Ishikawa (cell line): ENCODE measurements at regions not wholly inside any gene's neighbourhood (a gene's known extent, or its start where the extent isn't known, plus 50 kb on each side); places are given as distances from the start of the nearest gene placed in this dataset.

ENCODE experiments used
- CEBPB ChIP-seq: IDR thresholded peaks from 2 replicates; pipeline ENCODE4 v1.6.1; 2012
- CREB1 ChIP-seq: IDR thresholded peaks from 2 replicates; pipeline ENCODE4 v1.6.1; 2012; ENCODE audit warnings: low read depth
- EGR1 ChIP-seq: IDR thresholded peaks from 2 replicates; pipeline ENCODE4 v1.6.1; 2012
- EP300 ChIP-seq: IDR thresholded peaks from 2 replicates; pipeline ENCODE4 v1.6.1; 2012; ENCODE audit warnings: borderline replicate concordance
- FOXM1 ChIP-seq: IDR thresholded peaks from 2 replicates; pipeline ENCODE4 v1.6.1; 2012; ENCODE audit warnings: low read depth, borderline replicate concordance
- MAX ChIP-seq: IDR thresholded peaks from 2 replicates; pipeline ENCODE4 v1.6.1; 2012
- NFIC ChIP-seq: IDR thresholded peaks from 2 replicates; pipeline ENCODE4 v1.6.1; 2012
- RAD21 ChIP-seq: IDR thresholded peaks from 2 replicates; pipeline ENCODE4 v1.6.1; 2012; ENCODE audit warnings: low read depth
- REST ChIP-seq: IDR thresholded peaks from 2 replicates; pipeline ENCODE4 v1.6.1; 2012; ENCODE audit warnings: low read depth, mild to moderate bottlenecking
- TAF1 ChIP-seq: IDR thresholded peaks from 2 replicates; pipeline ENCODE4 v1.6.1; 2012; ENCODE audit warnings: low read depth, mild to moderate bottlenecking
- TCF12 ChIP-seq: IDR thresholded peaks from 2 replicates; pipeline ENCODE4 v1.6.1; 2012; ENCODE audit warnings: low read depth
- TEAD4 ChIP-seq: IDR thresholded peaks from 2 replicates; pipeline ENCODE4 v1.6.1; 2012
- USF1 ChIP-seq: IDR thresholded peaks from 2 replicates; pipeline ENCODE4 v1.6.1; 2012
- YY1 ChIP-seq: IDR thresholded peaks from 2 replicates; pipeline ENCODE4 v1.6.1; 2012; ENCODE audit warnings: low read depth
- ZBTB7A ChIP-seq: IDR thresholded peaks from 2 replicates; pipeline ENCODE4 v1.6.1; 2012; ENCODE audit warnings: low read depth

- no peak for TF ChIP-seq CEBPB
- TF ChIP-seq REST = no peak
- no peak for TF ChIP-seq EP300
- no peak for TF ChIP-seq ZBTB7A
- no peak for TF ChIP-seq CREB1
- no peak for TF ChIP-seq EGR1
- no peak for TF ChIP-seq TAF1
- TF ChIP-seq FOXM1 = no peak
- no peak for TF ChIP-seq MAX
- TF ChIP-seq TEAD4 = no peak
- TF ChIP-seq TCF12 = no peak
- TF ChIP-seq RAD21 = no peak
- TF ChIP-seq NFIC = no peak
- TF ChIP-seq USF1 = no peak
- no peak for TF ChIP-seq YY1
Measured at GRCh38 chr7:68421712-68422111, 1176.6 kb upstream of the AUTS2 start.

GRCh38 chr7:68422281-68422680, 1176.0 kb upstream of the AUTS2 start:
- TF ChIP-seq FOXM1 (no peak), MAX (no peak), NFIC (no peak), TCF12 (no peak), ZBTB7A (no peak), REST (no peak), YY1 (no peak), CREB1 (no peak), TAF1 (no peak)

- TF ChIP-seq TEAD4 (no peak), REST (no peak), FOXM1 (no peak), TCF12 (no peak), RAD21 (no peak), USF1 (no peak), ZBTB7A (no peak), CREB1 (no peak), CEBPB (no peak), TAF1 (no peak), EGR1 (no peak), MAX (no peak), NFIC (no peak), YY1 (no peak), EP300 (no peak)
Measured at GRCh38 chr7:68423356-68423755, 1174.9 kb upstream of the AUTS2 start.

GRCh38 chr7:68424658-68425297, 1173.5 kb upstream of the AUTS2 start:
- TF ChIP-seq CREB1 = no peak
- TF ChIP-seq EGR1 = no peak
- no peak for TF ChIP-seq TCF12
- no peak for TF ChIP-seq USF1
- TF ChIP-seq YY1 = no peak
- no peak for TF ChIP-seq FOXM1
- TF ChIP-seq TAF1 = no peak
- TF ChIP-seq EP300 = no peak
- TF ChIP-seq MAX = no peak
- no peak for TF ChIP-seq RAD21
- no peak for TF ChIP-seq REST
- TF ChIP-seq TEAD4 = no peak
- no peak for TF ChIP-seq CEBPB
- TF ChIP-seq NFIC = no peak
- TF ChIP-seq ZBTB7A = no peak
